AG04450 (cell line): ENCODE measurements at regions not wholly inside any gene's neighbourhood (a gene's known extent, or its start where the extent isn't known, plus 50 kb on each side); places are given as distances from the start of the nearest gene placed in this dataset.

Source experiments
- CTCF ChIA-PET: fragments of 300-600, 350-600 bp; formaldehyde crosslinking; extraction: SDS; loops from one replicate; lab custom pipeline; 2022; ENCODE audit warnings: antibody characterized with exemption, inconsistent platforms; lab: Charles Lee
- POLR2A ChIA-PET: fragments of 350-600 bp; formaldehyde crosslinking; extraction: SDS; loops from one replicate; lab custom pipeline; 2021; ENCODE audit warnings: antibody characterized with exemption, inconsistent platforms; lab: Yijun Ruan, JAX
- DNase-seq: peaks from one replicate; pipeline ENCODE4 v3.0.0-alpha.2; 2011; ENCODE audit warnings: low read depth, low spot score
- H3K27ac ChIP-seq: one replicate; pipeline ENCODE4 v1.5.1; 2012; ENCODE audit warnings: low read depth, low read length, control low read depth
- H3K27me3 ChIP-seq: one replicate; pipeline ENCODE4 v1.6.0; 2012; ENCODE audit warnings: low read length; ENCODE audit not compliant: control insufficient read depth, insufficient read depth
- H3K4me3 ChIP-seq: 2 replicates; pipeline ENCODE4 v1.5.1; 2011; ENCODE audit warnings: mild to moderate bottlenecking, low read depth, low read length, control low read depth
- H3K9me3 ChIP-seq: 2 replicates; pipeline ENCODE4 v1.5.1; 2012; ENCODE audit warnings: low read length; ENCODE audit not compliant: control insufficient read depth, insufficient read depth
- CTCF ChIP-seq: IDR thresholded peaks from 2 replicates; pipeline ENCODE4 v1.5.1; 2011; ENCODE audit warnings: low read depth, low read length, control low read depth, inconsistent platforms

- Histone ChIP-seq H3K27ac (no peak overlapping the region), H3K27me3 (no peaks in the 10 kb centered on the region), H3K9me3 (no peaks in the 10 kb centered on the region; the same call in 1 of the 2 replicates), H3K4me3 (no peak overlapping the region)
- CTCF ChIA-PET, result interaction anchor here (0.6 kb wide), 1 partner anchor 177 kb away, joined by 3 read pairs; no protein-coding TSS in a partner anchor
- POLR2A ChIA-PET, result no interaction called here
- no peak for DNase-seq
- TF ChIP-seq CTCF, result no peak
Measured at GRCh38 chr1:213423605-213424004, 372.6 kb downstream of the RPS6KC1 start.

DNA sequence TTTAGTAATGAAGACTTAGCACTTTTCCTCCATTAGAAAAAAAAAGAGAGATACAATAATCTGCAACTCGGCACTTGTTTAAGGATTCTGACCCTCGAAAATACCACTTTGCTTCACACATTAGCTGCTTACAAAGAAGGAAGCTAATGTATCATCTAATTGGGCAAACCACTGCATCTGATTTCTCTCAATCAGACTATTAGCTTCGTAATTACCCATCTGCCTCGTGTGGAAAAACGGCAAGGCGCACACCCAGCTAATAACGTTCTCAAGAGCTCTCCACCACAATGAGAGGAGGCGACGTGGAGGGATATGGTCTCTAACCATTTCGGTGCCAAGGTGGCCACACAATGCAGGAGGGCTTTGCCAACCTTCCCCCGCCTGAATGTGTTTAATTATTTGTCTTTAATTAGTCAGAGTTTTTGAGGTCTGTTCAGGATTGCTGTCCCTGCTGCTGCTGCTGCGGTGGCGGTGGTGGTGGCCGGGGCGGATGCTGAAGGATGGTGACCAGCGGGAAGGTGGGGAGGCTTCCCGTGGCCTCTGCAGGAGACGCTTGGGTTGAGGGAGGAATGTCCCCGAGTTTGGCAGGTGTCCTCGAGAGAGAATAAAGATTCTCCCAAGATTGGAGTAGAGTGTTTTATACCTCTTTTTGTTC is 374.5 kb downstream of the RPS6KC1 start:
- Histone ChIP-seq H3K27ac (no peak overlapping the region), H3K9me3 (no peaks in the 10 kb centered on the region), H3K27me3 (no peaks in the 10 kb centered on the region), H3K4me3 (no peak overlapping the region)
- ChIA-PET CTCF (no interaction called here), POLR2A (no interaction called here)
- no peak for DNase-seq
- no peak for TF ChIP-seq CTCF

DNA sequence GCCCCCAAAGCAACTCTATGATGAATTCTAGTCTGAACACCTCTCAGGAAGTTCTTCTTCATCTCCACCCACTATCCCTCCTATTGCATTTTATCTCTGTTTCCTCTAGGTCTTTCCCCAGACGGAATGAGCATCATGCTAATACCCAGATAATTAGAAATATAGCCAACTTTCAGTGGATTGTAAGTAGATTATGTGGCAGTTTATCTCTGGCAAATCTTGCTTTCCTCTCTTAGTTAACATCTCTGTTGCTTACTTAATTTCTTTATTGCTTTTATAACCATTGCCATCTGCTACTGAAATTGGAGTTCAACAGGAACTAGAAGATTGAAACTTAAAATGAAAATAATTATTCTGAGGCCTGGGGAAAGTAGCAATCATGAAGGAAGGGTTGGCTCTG is 378.6 kb downstream of the RPS6KC1 start:
- no peak for DNase-seq
- H3K27me3 ChIP-seq, result no peaks in the 10 kb centered on the region
- H3K9me3 ChIP-seq, result no peaks in the 10 kb centered on the region
- POLR2A ChIA-PET, result no interaction called here
- no peak overlapping the region for H3K27ac ChIP-seq
- no peak overlapping the region for H3K4me3 ChIP-seq
- CTCF ChIA-PET, result no interaction called here
- TF ChIP-seq CTCF, result no peak

- ChIA-PET POLR2A (no interaction called here), CTCF (no interaction called here)
- TF ChIP-seq CTCF, result no peak
- DNase-seq, result no peak
- Histone ChIP-seq H3K9me3 (no peaks in the 10 kb centered on the region), H3K4me3 (no peak overlapping the region), H3K27ac (no peak overlapping the region), H3K27me3 (no peaks in the 10 kb centered on the region)
Measured at GRCh38 chr1:213435715-213436114, 384.7 kb downstream of the RPS6KC1 start.

DNA sequence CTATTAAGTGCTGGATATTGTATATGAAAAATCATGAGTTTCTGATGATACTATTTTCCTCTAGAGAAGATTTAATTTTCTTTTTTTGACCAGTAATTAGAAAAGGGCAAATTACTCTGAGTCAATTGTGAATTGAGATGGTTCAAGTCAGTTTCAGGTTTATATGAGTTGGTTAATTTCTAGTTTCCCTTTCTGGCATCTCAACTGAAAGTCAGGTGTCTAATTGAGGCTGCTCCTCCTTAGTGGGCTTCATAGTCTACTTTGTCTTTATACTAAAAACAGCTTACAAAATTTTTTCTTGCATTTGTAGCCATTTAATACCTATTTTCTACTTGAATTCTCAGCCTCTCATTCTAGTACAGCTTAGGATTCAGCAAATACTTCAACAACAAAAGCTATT is 387.3 kb downstream of the RPS6KC1 start:
- no peak overlapping the region for H3K27ac ChIP-seq
- no peak overlapping the region for H3K4me3 ChIP-seq
- CTCF ChIA-PET, result no interaction called here
- POLR2A ChIA-PET, result no interaction called here
- TF ChIP-seq CTCF, result no peak
- DNase-seq, result no peak
- H3K9me3 ChIP-seq, result no peaks in the 10 kb centered on the region
- H3K27me3 ChIP-seq, result no peaks in the 10 kb centered on the region
